NCI-H2081 (cell line): ENCODE measurements at regions not wholly inside any gene's neighbourhood (a gene's known extent, or its start where the extent isn't known, plus 50 kb on each side); places are given as distances from the start of the nearest gene placed in this dataset.
A peak's percentile ranks its signal among the peaks of the same experiment; 100 is the strongest.

Source experiments
- DNase-seq, 2 experiments: peaks; one replicate each; lab custom pipeline; 2025; lab: John Stamatoyannopoulos, UW

- DNase-seq: no peak
Measured at GRCh38 chr2:172658945-172659344, 76.7 kb upstream of the RAPGEF4 start.

- DNase-seq: no peak
Measured at GRCh38 chr2:172662099-172662498, 73.5 kb upstream of the RAPGEF4 start.

- no peak for DNase-seq
Measured at GRCh38 chr2:172664766-172665165, 70.9 kb upstream of the RAPGEF4 start.

- DNase-seq: no peak
Measured at GRCh38 chr2:172667581-172668325, 67.9 kb upstream of the RAPGEF4 start.

- DNase-seq: no peak
Measured at GRCh38 chr2:172671501-172671900, 64.1 kb upstream of the RAPGEF4 start.

- DNase-seq: no peak
Measured at GRCh38 chr2:172672114-172672513, 63.5 kb upstream of the RAPGEF4 start.

GRCh38 chr2:172673056-172673683 lies 62.5 kb upstream of the RAPGEF4 start:
- no peak for DNase-seq

GRCh38 chr2:172674034-172674967 lies 61.3 kb upstream of the RAPGEF4 start:
- no peak for DNase-seq

- DNase-seq: no peak
Measured at GRCh38 chr2:172674968-172675303, 60.7 kb upstream of the RAPGEF4 start.

GRCh38 chr2:172677363-172677762 lies 58.3 kb upstream of the RAPGEF4 start:
- peak in 1 of 2 experiments; percentile 3 for DNase-seq

GRCh38 chr2:172680436-172681068 lies 55.1 kb upstream of the RAPGEF4 start:
- DNase-seq: no peak

GRCh38 chr2:172685467-172685866 lies 50.2 kb upstream of the RAPGEF4 start:
- no peak for DNase-seq
